MCF 10A (cell line): ENCODE measurements at regions not wholly inside any gene's neighbourhood (a gene's known extent, or its start where the extent isn't known, plus 50 kb on each side); places are given as distances from the start of the nearest gene placed in this dataset.
A peak's percentile ranks its signal among the peaks of the same experiment; 100 is the strongest.

ENCODE experiments used
- BruUV-seq: library from RNA; stranded (reverse); fragments of 400-500 nt; replicated peaks from 2 replicates; lab custom pipeline; 2021; lab: Mats Ljungman, UMichigan
- CTCF ChIA-PET: fragments of 300-600 bp; sonication (Branson Sonifier 250); formaldehyde crosslinking; extraction: SDS; loops from one replicate; lab custom pipeline; 2021; ENCODE audit warnings: antibody characterized with exemption, inconsistent platforms; lab: Yijun Ruan, JAX
- POLR2A ChIA-PET: fragments of 300-600, 350-650 bp; sonication (Branson Sonifier 250); formaldehyde crosslinking; extraction: SDS; loops from one replicate; lab custom pipeline; 2020; ENCODE audit warnings: antibody characterized with exemption, inconsistent platforms; lab: Yijun Ruan, JAX
- DNase-seq: peaks from one replicate; pipeline ENCODE4 v3.0.0-alpha.2; 2018; ENCODE audit not compliant: unreplicated experiment
- H3K27ac Mint-ChIP-seq: one replicate; pipeline ENCODE4 v1.8.0; 2022; ENCODE audit warnings: mild to moderate bottlenecking, low read depth, mixed read lengths; ENCODE audit not compliant: unreplicated experiment
- H3K27me3 Mint-ChIP-seq: one replicate; pipeline ENCODE4 v1.8.0; 2022; ENCODE audit warnings: mixed read lengths; ENCODE audit not compliant: insufficient read depth, unreplicated experiment
- H3K36me3 Mint-ChIP-seq: one replicate; pipeline ENCODE4 v1.8.0; 2022; ENCODE audit warnings: mild to moderate bottlenecking, moderate library complexity, mixed read lengths; ENCODE audit not compliant: insufficient read depth, unreplicated experiment
- H3K4me1 Mint-ChIP-seq: one replicate; pipeline ENCODE4 v1.8.0; 2022; ENCODE audit warnings: mixed read lengths; ENCODE audit not compliant: insufficient read depth, unreplicated experiment
- H3K4me3 Mint-ChIP-seq: one replicate; pipeline ENCODE4 v1.8.0; 2022; ENCODE audit warnings: mild to moderate bottlenecking, moderate library complexity, mixed read lengths; ENCODE audit not compliant: unreplicated experiment
- H3K9me3 Mint-ChIP-seq: one replicate; pipeline ENCODE4 v1.8.0; 2022; ENCODE audit warnings: mixed read lengths; ENCODE audit not compliant: unreplicated experiment
- intact Hi-C: fragments of 100-400 bp; cut with micrococcal nuclease; formaldehyde crosslinking; loops from 2 replicates; pipeline ENCODE4 v1.14.1; 2022
- TF ChIP-seq, protein P1 (sequence below): fragments of 200-600 bp; IDR thresholded peaks from one replicate; pipeline ENCODE4 v1.8.0; 2022; ENCODE audit warnings: antibody characterized with exemption, mild to moderate bottlenecking; ENCODE audit not compliant: unreplicated experiment

DNA sequence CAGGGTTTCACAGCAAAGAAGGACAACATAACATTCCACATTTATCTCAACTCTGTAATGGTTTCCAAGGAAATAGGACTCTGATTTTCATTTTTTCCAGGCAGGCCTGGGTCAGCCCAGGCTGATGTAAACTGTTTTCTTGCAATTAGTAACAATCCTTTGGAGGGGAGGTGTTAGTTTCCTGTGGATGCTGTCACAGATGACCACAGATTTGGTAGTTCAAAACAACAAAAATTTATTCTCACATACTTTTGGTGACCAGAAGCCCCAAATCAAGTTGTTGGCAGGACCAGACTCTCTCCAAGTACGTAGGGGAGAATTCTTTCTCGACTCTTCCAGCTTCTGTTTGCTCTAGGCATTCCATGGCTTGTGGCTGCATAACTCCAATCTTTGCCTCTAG is 88.0 kb downstream of the EDEM1 start:
- POLR2A ChIA-PET = no interaction called here
- BruUV-seq = no TSS peak
- Mint-ChIP-seq H3K4me1 (no peaks in the 10 kb centered on the region), H3K27me3 (no peaks in the 10 kb centered on the region), H3K4me3 (no peak overlapping the region), H3K9me3 (no peaks in the 10 kb centered on the region), H3K27ac (no peak overlapping the region), H3K36me3 (no peaks in the 10 kb centered on the region)
- CTCF ChIA-PET = no interaction called here
- TF ChIP-seq, protein P1, sequence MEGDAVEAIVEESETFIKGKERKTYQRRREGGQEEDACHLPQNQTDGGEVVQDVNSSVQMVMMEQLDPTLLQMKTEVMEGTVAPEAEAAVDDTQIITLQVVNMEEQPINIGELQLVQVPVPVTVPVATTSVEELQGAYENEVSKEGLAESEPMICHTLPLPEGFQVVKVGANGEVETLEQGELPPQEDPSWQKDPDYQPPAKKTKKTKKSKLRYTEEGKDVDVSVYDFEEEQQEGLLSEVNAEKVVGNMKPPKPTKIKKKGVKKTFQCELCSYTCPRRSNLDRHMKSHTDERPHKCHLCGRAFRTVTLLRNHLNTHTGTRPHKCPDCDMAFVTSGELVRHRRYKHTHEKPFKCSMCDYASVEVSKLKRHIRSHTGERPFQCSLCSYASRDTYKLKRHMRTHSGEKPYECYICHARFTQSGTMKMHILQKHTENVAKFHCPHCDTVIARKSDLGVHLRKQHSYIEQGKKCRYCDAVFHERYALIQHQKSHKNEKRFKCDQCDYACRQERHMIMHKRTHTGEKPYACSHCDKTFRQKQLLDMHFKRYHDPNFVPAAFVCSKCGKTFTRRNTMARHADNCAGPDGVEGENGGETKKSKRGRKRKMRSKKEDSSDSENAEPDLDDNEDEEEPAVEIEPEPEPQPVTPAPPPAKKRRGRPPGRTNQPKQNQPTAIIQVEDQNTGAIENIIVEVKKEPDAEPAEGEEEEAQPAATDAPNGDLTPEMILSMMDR = no peak
- intact Hi-C loops = no loop called here
- DNase-seq = no peak

- Mint-ChIP-seq H3K36me3 (no peaks in the 10 kb centered on the region), H3K4me3 (no peak overlapping the region), H3K27ac (no peak overlapping the region), H3K9me3 (no peaks in the 10 kb centered on the region), H3K4me1 (no peaks in the 10 kb centered on the region), H3K27me3 (no peaks in the 10 kb centered on the region)
- DNase-seq = no peak
- ChIA-PET POLR2A (no interaction called here), CTCF (interaction anchor here (0.6 to 1.2 kb wide), 2 partner anchors 16 to 623 kb away, joined by 3 to 5 read pairs; no protein-coding TSS in a partner anchor)
- TF ChIP-seq, protein P1 = no peak
- BruUV-seq = no TSS peak
- intact Hi-C loops = no loop called here
Measured at GRCh38 chr3:5276934-5277333, 89.4 kb downstream of the EDEM1 start.

GRCh38 chr3:5277612-5278236 is 90.2 kb downstream of the EDEM1 start:
- ChIA-PET POLR2A (interaction anchor here (0.7 kb wide), 1 partner anchor 20 kb away, joined by 3 read pairs; no protein-coding TSS in a partner anchor), CTCF (interaction anchor here (0.6 to 1.1 kb wide), 2 partner anchors 15 to 623 kb away, joined by 3 read pairs; no protein-coding TSS in a partner anchor)
- no peak overlapping the region for H3K4me3 Mint-ChIP-seq
- H3K36me3 Mint-ChIP-seq = no peaks in the 10 kb centered on the region
- no peak for DNase-seq
- no TSS peak for BruUV-seq
- H3K27me3 Mint-ChIP-seq = no peaks in the 10 kb centered on the region
- intact Hi-C loops = no loop called here
- no peak overlapping the region for H3K27ac Mint-ChIP-seq
- H3K4me1 Mint-ChIP-seq = no peaks in the 10 kb centered on the region
- no peaks in the 10 kb centered on the region for H3K9me3 Mint-ChIP-seq
- TF ChIP-seq, protein P1 = no peak

- peak; percentile 11 for DNase-seq
- no TSS peak for BruUV-seq
- Mint-ChIP-seq H3K36me3 (no peaks in the 10 kb centered on the region), H3K9me3 (no peaks in the 10 kb centered on the region), H3K4me3 (no peak overlapping the region), H3K27ac (no peak overlapping the region), H3K27me3 (no peaks in the 10 kb centered on the region), H3K4me1 (no peaks in the 10 kb centered on the region)
- ChIA-PET POLR2A (interaction anchor here (0.7 kb wide), 1 partner anchor 20 kb away, joined by 3 read pairs; no protein-coding TSS in a partner anchor), CTCF (interaction anchor here (1.1 kb wide), 1 partner anchor 14 kb away, joined by 3 read pairs; no protein-coding TSS in a partner anchor)
- intact Hi-C loops = no loop called here
- TF ChIP-seq, protein P1 = no peak
Measured at GRCh38 chr3:5278666-5279065, 91.2 kb downstream of the EDEM1 start.
